Colonic mucosa (tissue), 4 donors: ENCODE measurements at regions not wholly inside any gene's neighbourhood (a gene's known extent, or its start where the extent isn't known, plus 50 kb on each side); places are given as distances from the start of the nearest gene placed in this dataset.
"Not testable (repeated sequence)": the region's sequence is repeated elsewhere in the genome, so short reads cannot be mapped to it uniquely, and the experiment has no call there.

Experiments
- DNase-seq: peaks from one replicate; pipeline ENCODE4 v3.0.0-alpha.2; 2020
- H3K27ac ChIP-seq: fragments of 200-600 bp; one replicate; pipeline ENCODE4 v1.8.0; 2021
- H3K27me3 ChIP-seq: fragments of 200-600 bp; one replicate; pipeline ENCODE4 v1.8.0; 2021
- H3K36me3 ChIP-seq: fragments of 200-600 bp; one replicate; pipeline ENCODE4 v1.8.0; 2021
- H3K4me1 ChIP-seq: fragments of 200-600 bp; one replicate; pipeline ENCODE4 v1.8.0; 2021; ENCODE audit warnings: mild to moderate bottlenecking
- H3K4me3 ChIP-seq: fragments of 200-600 bp; one replicate; pipeline ENCODE4 v1.8.0; 2021
- H3K9ac ChIP-seq, 2 donors: one replicate each; pipeline ENCODE4 v1.7.0; 2013; ENCODE audit warnings: control low read depth in 2 of 2, low read depth in 2 of 2, low read length in 2 of 2
- H3K9me3 ChIP-seq: fragments of 200-600 bp; one replicate; pipeline ENCODE4 v1.8.0; 2021
- CTCF ChIP-seq: fragments of 200-600 bp; IDR thresholded peaks from one replicate; pipeline ENCODE4 v1.8.0; 2022; ENCODE audit warnings: antibody characterized with exemption, mild to moderate bottlenecking
- intact Hi-C: fragments of 100-400 bp; cut with DNase I; formaldehyde crosslinking; loops from one replicate; pipeline ENCODE4 v1.14.1; 2022
- donor health status: healthy.
- donor health status: DM: no; HTN: no; CAD: no.
- donor health status: DM: no; HTN: no; CAD: no.

GRCh38 chr4:189806506-189806905, 134.2 kb upstream of the FRG1 start:
- TF ChIP-seq CTCF, result no peak
- Histone ChIP-seq H3K4me1 (no peaks in the 10 kb centered on the region), H3K36me3 (no peaks in the 10 kb centered on the region), H3K9ac (no peak overlapping the region), H3K9me3 (no peaks in the 10 kb centered on the region), H3K4me3 (no peak overlapping the region), H3K27me3 (no peaks in the 10 kb centered on the region), H3K27ac (no peak overlapping the region)
- DNase-seq, result no peak
- intact Hi-C loops, result no loop called here

- intact Hi-C loops, result no loop called here
- Histone ChIP-seq H3K9ac (no peak overlapping the region), H3K27ac (no peak overlapping the region), H3K27me3 (no peaks in the 10 kb centered on the region), H3K9me3 (no peaks in the 10 kb centered on the region), H3K36me3 (no peaks in the 10 kb centered on the region), H3K4me1 (no peaks in the 10 kb centered on the region), H3K4me3 (no peak overlapping the region)
- no peak for DNase-seq
- no peak for TF ChIP-seq CTCF
Measured at GRCh38 chr4:189807031-189807430, 133.6 kb upstream of the FRG1 start.

- no peaks in the 10 kb centered on the region for H3K27me3 ChIP-seq
- H3K4me3 ChIP-seq, result no peak overlapping the region
- no peak overlapping the region for H3K27ac ChIP-seq
- no peaks in the 10 kb centered on the region for H3K4me1 ChIP-seq
- H3K9me3 ChIP-seq, result no peaks in the 10 kb centered on the region
- no peaks in the 10 kb centered on the region for H3K36me3 ChIP-seq
- no peak overlapping the region for H3K9ac ChIP-seq
- no peak for DNase-seq
- intact Hi-C loops, result no loop called here
- TF ChIP-seq CTCF, result no peak
Measured at GRCh38 chr4:189809241-189809735, 131.4 kb upstream of the FRG1 start.

- no peak for DNase-seq
- Histone ChIP-seq H3K9ac (no peak overlapping the region), H3K36me3 (no peaks in the 10 kb centered on the region), H3K27ac (no peak overlapping the region), H3K4me3 (no peak overlapping the region), H3K9me3 (no peaks in the 10 kb centered on the region), H3K4me1 (no peaks in the 10 kb centered on the region), H3K27me3 (no peaks in the 10 kb centered on the region)
- TF ChIP-seq CTCF, result no peak
- intact Hi-C loops, result no loop called here
Measured at GRCh38 chr4:189809839-189810238, 130.8 kb upstream of the FRG1 start.

GRCh38 chr4:189810318-189811181, 130.1 kb upstream of the FRG1 start:
- H3K36me3 ChIP-seq, H3K9me3 ChIP-seq, intact Hi-C loops, H3K27ac ChIP-seq, H3K9ac ChIP-seq, H3K27me3 ChIP-seq, H3K4me1 ChIP-seq, H3K4me3 ChIP-seq: not testable (repeated sequence)
- DNase-seq, result peak; percentile 22
